HepG2 (cell line): ENCODE measurements at regions not wholly inside any gene's neighbourhood (a gene's known extent, or its start where the extent isn't known, plus 50 kb on each side); places are given as distances from the start of the nearest gene placed in this dataset.

Experiments
- ATAC-seq: fragments of 200-7000 bp; cut with Tn5 transposase; 3 replicates; pipeline ENCODE4 v1.9.1; 2020; ENCODE audit warnings: mild to moderate bottlenecking, moderate library complexity
- BruUV-seq: library from RNA; stranded (reverse); fragments of 400-500 nt; replicated peaks from 2 replicates; lab custom pipeline; 2021; lab: Mats Ljungman, UMichigan
- CTCF ChIA-PET: fragments of 300-600 bp; formaldehyde crosslinking; extraction: SDS; loops from one replicate; lab custom pipeline; 2021; ENCODE audit warnings: low total read pairs, inconsistent platforms, low intra/inter-chr PET ratio; lab: Yijun Ruan, JAX
- POLR2A ChIA-PET: fragments of 350-600 bp; sonication (Branson Sonifier 250); formaldehyde crosslinking; loops from one replicate; lab custom pipeline; 2020; ENCODE audit warnings: antibody characterized with exemption, inconsistent platforms; lab: Yijun Ruan, JAX
- DNase-seq: peaks from one replicate; pipeline ENCODE4 v3.0.0-alpha.2; 2015; ENCODE audit warnings: low spot score
- FAIRE-seq: peaks from 3 replicates; lab custom pipeline; 2011; peaks lifted over from hg19 to GRCh38; lab: Jason Lieb, UNC
- H2AFZ ChIP-seq: one replicate; pipeline ENCODE4 v1.6.1; 2011; ENCODE audit warnings: low read length, inconsistent platforms
- H3K27ac ChIP-seq: fragments of 300-600 bp; 3 replicates; pipeline ENCODE4 v1.8.0; 2011; ENCODE audit warnings: mixed run types, mild to moderate bottlenecking, mixed read lengths, low read length, inconsistent platforms; ENCODE audit not compliant: insufficient read depth; ENCODE audit errors: extremely low read length
- H3K27me3 ChIP-seq, 2 experiments: fragments of 200-600 bp in 1 of 2; 2 replicates in 1 of 2; 3 replicates in 1 of 2; pipeline versions ENCODE4 v1.6.0 to v1.8.0; 2011; ENCODE audit warnings: low read length in 2 of 2, mild to moderate bottlenecking in 2 of 2, moderate library complexity in 2 of 2, inconsistent platforms in 1 of 2; ENCODE audit not compliant: insufficient read depth in 2 of 2, control insufficient read depth in 1 of 2
- H3K36me3 ChIP-seq, 2 experiments: fragments of 200-600 bp in 1 of 2; replicated peaks in 1 of 2; 2 replicates in 1 of 2; 3 replicates in 1 of 2; pipeline versions ENCODE4 v1.5.1 to v1.8.0; 2011; ENCODE audit warnings: low read length in 2 of 2, inconsistent platforms in 1 of 2; ENCODE audit not compliant: insufficient read depth in 2 of 2, control insufficient read depth in 1 of 2
- H3K4me1 ChIP-seq: 2 replicates; pipeline ENCODE4 v1.5.1; 2012; ENCODE audit warnings: low read length, inconsistent platforms; ENCODE audit not compliant: insufficient read depth
- H3K4me2 ChIP-seq: 2 replicates; pipeline ENCODE4 v1.6.0; 2011; ENCODE audit warnings: low read depth, low read length, inconsistent platforms
- H3K4me3 ChIP-seq, 3 experiments: fragments of 200-600 bp in 1 of 3; sonication (generic), shearing (Covaris generic) in 1 of 3; replicated peaks in 1 of 3; 2 replicates each; pipeline ENCODE4 v1.5.1; 2011 to 2016; ENCODE audit warnings: low read length in 3 of 3, inconsistent platforms in 2 of 3, low read depth in 2 of 3, mild to moderate bottlenecking in 2 of 3, control low read depth in 1 of 3, mixed read lengths in 1 of 3; ENCODE audit not compliant: insufficient read depth in 1 of 3
- H3K79me2 ChIP-seq: one replicate; pipeline ENCODE4 v1.6.1; 2011; ENCODE audit warnings: low read length, inconsistent platforms; ENCODE audit not compliant: insufficient read depth
- H3K9ac ChIP-seq: 2 replicates; pipeline ENCODE4 v1.6.0; 2011; ENCODE audit warnings: mild to moderate bottlenecking, low read depth, low read length, inconsistent platforms; ENCODE audit not compliant: insufficient read depth
- H3K9me3 ChIP-seq: 2 replicates; pipeline ENCODE4 v1.5.1; 2012; ENCODE audit warnings: mild to moderate bottlenecking, low read length
- H4K20me1 ChIP-seq: 2 replicates; pipeline ENCODE4 v1.6.0; 2011; ENCODE audit warnings: inconsistent platforms, mild to moderate bottlenecking, low read length, moderate library complexity; ENCODE audit not compliant: insufficient read depth
- CEBPB ChIP-seq: IDR thresholded peaks from 2 replicates; pipeline ENCODE4 v1.6.1; 2011; ENCODE audit warnings: low read depth, low read length, improper control_type of control experiment, borderline replicate concordance
- CSRNP1 ChIP-seq: sonication (generic); formaldehyde crosslinking; IDR thresholded peaks from 2 replicates; pipeline ENCODE4 v1.8.1; 2023; ENCODE audit warnings: mild to moderate bottlenecking, missing genetic modification reagents
- FOXC1 ChIP-seq: sonication (generic); formaldehyde crosslinking; IDR thresholded peaks from 2 replicates; pipeline ENCODE4 v1.8.0; 2022; ENCODE audit warnings: mild to moderate bottlenecking, missing genetic modification reagents, borderline replicate concordance
- MTF2 ChIP-seq: sonication (generic); formaldehyde crosslinking; IDR thresholded peaks from 2 replicates; pipeline ENCODE4 v1.5.0; 2020; ENCODE audit warnings: missing genetic modification reagents, borderline replicate concordance
- ZFY ChIP-seq: sonication (generic); formaldehyde crosslinking; IDR thresholded peaks from 2 replicates; pipeline ENCODE4 v1.4.0; 2020; ENCODE audit warnings: missing genetic modification reagents
- ZNF335 ChIP-seq: sonication (generic); formaldehyde crosslinking; IDR thresholded peaks from 2 replicates; pipeline ENCODE4 v1.4.0; 2020; ENCODE audit warnings: missing genetic modification reagents
- ZNF382 ChIP-seq: sonication (generic); formaldehyde crosslinking; IDR thresholded peaks from 2 replicates; pipeline ENCODE4 v1.5.0; 2020; ENCODE audit warnings: missing genetic modification reagents, mild to moderate bottlenecking, borderline replicate concordance
- ZNF616 ChIP-seq: sonication (generic); formaldehyde crosslinking; IDR thresholded peaks from 2 replicates; pipeline ENCODE4 v1.5.0; 2020; ENCODE audit warnings: low read depth, mild to moderate bottlenecking, missing genetic modification reagents
- WGBS: methylation state at CpG from one replicate; pipeline ENCODE4 v1.1.6; 2017; ENCODE audit warnings: low lambda C conversion rate; 5-methylcytosine and 5-hydroxymethylcytosine counted together
- in situ Hi-C: cut with HindIII; loops from 2 replicates; pipeline ENCODE4 v1.10.0; 2017; ENCODE audit warnings: low pct_unique_long_range_greater_than_20kb; ENCODE audit not compliant: extremely low pct_ligation_motif_present
- intact Hi-C: fragments of 100-400 bp; cut with micrococcal nuclease; formaldehyde crosslinking; loops from one replicate; pipeline ENCODE4 v1.10.0; 2022; ENCODE audit not compliant: unreplicated experiment
- TF ChIP-seq, protein P1 (sequence below): sonication (generic); formaldehyde crosslinking; IDR thresholded peaks from 2 replicates; pipeline ENCODE4 v1.8.1; 2023; ENCODE audit warnings: mild to moderate bottlenecking, missing genetic modification reagents, borderline replicate concordance
- TF ChIP-seq, protein P2 (sequence below): IDR thresholded peaks from 2 replicates; pipeline ENCODE4 v1.6.1; 2016; ENCODE audit warnings: missing compliant biosample characterization, missing genetic modification reagents, borderline replicate concordance

DNA sequence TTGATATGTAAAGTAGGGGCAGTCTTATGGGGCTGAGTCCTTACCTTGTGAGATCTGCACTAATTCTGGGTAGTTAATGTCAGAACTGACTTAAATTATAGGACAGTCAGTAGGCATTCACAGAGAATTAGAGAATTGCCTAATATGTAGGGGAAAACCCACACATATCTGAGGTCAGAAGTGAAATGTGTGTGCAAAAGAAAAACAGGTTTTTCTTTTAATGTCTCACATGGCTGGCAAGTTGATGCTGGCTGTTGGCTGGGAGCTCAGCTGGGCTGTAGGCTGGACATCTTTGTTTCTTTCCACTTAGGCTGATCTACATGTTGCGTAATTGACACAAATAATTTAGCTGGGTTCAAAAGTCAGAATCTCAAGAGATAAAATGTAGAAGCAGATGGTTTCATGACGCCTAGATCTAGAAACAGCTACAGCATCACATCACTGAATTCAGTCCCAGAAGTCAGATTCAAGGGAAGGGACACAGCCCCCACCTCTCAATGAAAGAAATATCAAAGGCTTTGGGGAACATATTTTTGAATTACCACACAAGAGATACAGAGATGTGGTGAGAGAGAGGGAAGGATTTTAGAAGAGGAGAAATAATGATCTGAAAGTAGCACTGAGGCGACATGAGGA, 98.9 kb downstream of the TNFSF18 start:
- no peak overlapping the region for H3K4me2 ChIP-seq
- no peaks in the 10 kb centered on the region for H3K79me2 ChIP-seq
- H3K4me3 ChIP-seq, result no peak overlapping the region
- H2AFZ ChIP-seq, result no peak overlapping the region
- no peak for TF ChIP-seq ZNF335 (CRISPR knock-in tag)
- peak; percentile 53; the same call in 1 of the 2 replicates for TF ChIP-seq CEBPB
- TF ChIP-seq ZNF382, result no peak
- no peak for TF ChIP-seq FOXC1 (CRISPR knock-in tag)
- no peak overlapping the region for H3K27ac ChIP-seq
- 35% methylated on average over 3 of the region's 3 CpGs for WGBS
- FAIRE-seq, result no peak
- POLR2A ChIA-PET, result no interaction called here
- in situ Hi-C loops, result no loop called here
- BruUV-seq, result no TSS peak
- no peaks in the 10 kb centered on the region for H3K27me3 ChIP-seq
- H3K4me1 ChIP-seq, result no peaks in the 10 kb centered on the region
- intact Hi-C loops, result no loop called here
- H3K9ac ChIP-seq, result no peak overlapping the region
- ATAC-seq, result no peak
- CTCF ChIA-PET, result no interaction called here
- no peaks in the 10 kb centered on the region for H3K36me3 ChIP-seq
- H4K20me1 ChIP-seq, result no peaks in the 10 kb centered on the region
- H3K9me3 ChIP-seq, result no peaks in the 10 kb centered on the region
- DNase-seq, result no peak

DNA sequence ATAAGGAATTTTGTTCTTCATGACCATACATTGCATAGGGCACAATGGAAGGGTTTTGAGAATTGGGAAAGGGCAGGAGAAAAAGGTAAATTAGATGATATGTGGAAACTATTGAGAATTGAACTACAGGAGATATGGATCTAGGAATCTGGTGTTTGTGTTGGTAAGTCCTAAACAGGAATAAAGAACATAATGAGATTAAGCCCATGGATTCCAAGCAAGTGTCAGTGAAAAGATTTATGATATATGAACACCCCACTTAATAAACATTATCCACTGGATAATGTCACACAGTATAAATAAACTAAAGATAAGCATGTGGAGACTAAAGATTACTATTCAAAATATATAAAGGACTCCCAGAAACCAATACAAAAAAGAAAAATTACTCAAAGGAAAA, 98.2 kb downstream of the TNFSF18 start:
- H3K4me3 ChIP-seq, result no peak overlapping the region
- POLR2A ChIA-PET, result no interaction called here
- no peaks in the 10 kb centered on the region for H3K4me1 ChIP-seq
- H3K27ac ChIP-seq, result no peak overlapping the region
- in situ Hi-C loops, result no loop called here
- ATAC-seq, result no peak
- H3K9ac ChIP-seq, result no peak overlapping the region
- H3K4me2 ChIP-seq, result no peak overlapping the region
- no peaks in the 10 kb centered on the region for H3K79me2 ChIP-seq
- no peaks in the 10 kb centered on the region for H3K27me3 ChIP-seq
- no peak for DNase-seq
- H3K9me3 ChIP-seq, result no peaks in the 10 kb centered on the region
- no peak for FAIRE-seq
- no TSS peak for BruUV-seq
- no peak overlapping the region for H2AFZ ChIP-seq
- H3K36me3 ChIP-seq, result no peaks in the 10 kb centered on the region
- TF ChIP-seq, protein P1, sequence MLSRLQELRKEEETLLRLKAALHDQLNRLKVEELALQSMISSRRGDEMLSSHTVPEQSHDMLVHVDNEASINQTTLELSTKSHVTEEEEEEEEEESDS (CRISPR knock-in tag), result no peak
- TF ChIP-seq ZFY (CRISPR knock-in tag), result no peak
- TF ChIP-seq, protein P2, sequence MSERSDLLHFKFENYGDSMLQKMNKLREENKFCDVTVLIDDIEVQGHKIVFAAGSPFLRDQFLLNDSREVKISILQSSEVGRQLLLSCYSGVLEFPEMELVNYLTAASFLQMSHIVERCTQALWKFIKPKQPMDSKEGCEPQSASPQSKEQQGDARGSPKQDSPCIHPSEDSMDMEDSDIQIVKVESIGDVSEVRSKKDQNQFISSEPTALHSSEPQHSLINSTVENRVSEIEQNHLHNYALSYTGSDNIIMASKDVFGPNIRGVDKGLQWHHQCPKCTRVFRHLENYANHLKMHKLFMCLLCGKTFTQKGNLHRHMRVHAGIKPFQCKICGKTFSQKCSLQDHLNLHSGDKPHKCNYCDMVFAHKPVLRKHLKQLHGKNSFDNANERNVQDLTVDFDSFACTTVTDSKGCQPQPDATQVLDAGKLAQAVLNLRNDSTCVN (CRISPR knock-in tag), result no peak
- TF ChIP-seq CSRNP1 (CRISPR knock-in tag), result no peak
- TF ChIP-seq ZNF616, result no peak
- no peak for TF ChIP-seq MTF2
- TF ChIP-seq, all 625 proteins: peak for 0
- CTCF ChIA-PET, result no interaction called here
- intact Hi-C loops, result no loop called here
- no peaks in the 10 kb centered on the region for H4K20me1 ChIP-seq
